Right atrium auricular region (tissue), 2 donors: ENCODE measurements at regions not wholly inside any gene's neighbourhood (a gene's known extent, or its start where the extent isn't known, plus 50 kb on each side); places are given as distances from the start of the nearest gene placed in this dataset.
A peak's percentile ranks its signal among the peaks of the same experiment; 100 is the strongest.

ENCODE experiments used
- DNase-seq: peaks from one replicate; pipeline ENCODE4 v3.0.0-alpha.2; 2019; ENCODE audit warnings: low spot score
- H3K27ac ChIP-seq, 2 donors: fragments of 200-600 bp; sonication (generic); 1 replicate in 1 of 2; 2 replicates in 1 of 2; pipeline ENCODE4 v1.5.1; 2016 to 2019
- H3K27me3 ChIP-seq, 2 donors: fragments of 200-600 bp; sonication (generic); one replicate each; pipeline versions ENCODE4 v1.5.1 to v1.6.0; 2017 to 2019
- H3K36me3 ChIP-seq: fragments of 200-600 bp; sonication (generic); one replicate; pipeline ENCODE4 v1.5.1; 2016
- H3K4me1 ChIP-seq, 2 donors: fragments of 200-600 bp; sonication (generic); one replicate each; pipeline versions ENCODE4 v1.5.1 to v1.6.0; 2017 to 2019
- H3K4me3 ChIP-seq, 2 donors: fragments of 200-600 bp; sonication (generic); 1 replicate in 1 of 2; 2 replicates in 1 of 2; pipeline ENCODE4 v1.5.1; 2017 to 2019; ENCODE audit warnings: mild to moderate bottlenecking in 1 of 2, moderate library complexity in 1 of 2
- H3K9me3 ChIP-seq, 2 donors: fragments of 200-600 bp; sonication (generic); one replicate each; pipeline ENCODE4 v1.5.1; 2019
- CTCF ChIP-seq, 2 donors: fragments of 200-600 bp; sonication (generic); IDR thresholded peaks; one replicate each; pipeline ENCODE4 v1.5.1; 2019; ENCODE audit warnings: antibody characterized with exemption in 2 of 2

GRCh38 chr1:214220891-214221290 is 60.1 kb upstream of the SMYD2 start:
- H3K4me3 ChIP-seq, result no peak overlapping the region
- no peaks in the 10 kb centered on the region for H3K36me3 ChIP-seq
- H3K27ac ChIP-seq, result no peak overlapping the region
- DNase-seq, result no peak
- H3K4me1 ChIP-seq, result peaks cover 0 to 11% of the 10 kb centered on the region in 2 donors
- peaks cover 0 to 10% of the 10 kb centered on the region in 2 donors for H3K27me3 ChIP-seq
- TF ChIP-seq CTCF (IDR thresholded peaks at IDR 0.05), result no peak
- H3K9me3 ChIP-seq, result no peaks in the 10 kb centered on the region

GRCh38 chr1:214224611-214225354 is 56.2 kb upstream of the SMYD2 start:
- H3K4me3 ChIP-seq, result peak overlapping the region in 1 of 2 donors; percentile 29

GRCh38 chr1:214228976-214229375 is 52.0 kb upstream of the SMYD2 start:
- peaks cover 0 to 17% of the 10 kb centered on the region in 2 donors for H3K4me1 ChIP-seq
- H3K9me3 ChIP-seq, result no peaks in the 10 kb centered on the region
- no peak for TF ChIP-seq CTCF (IDR thresholded peaks at IDR 0.05)
- no peaks in the 10 kb centered on the region for H3K36me3 ChIP-seq
- no peak overlapping the region for H3K4me3 ChIP-seq
- H3K27ac ChIP-seq, result peak overlapping the region in 1 of 2 donors; percentile 50
- H3K27me3 ChIP-seq, result no peaks in the 10 kb centered on the region
- no peak for DNase-seq

More at GRCh38 chr1:214224611-214225354, 56.2 kb upstream of the SMYD2 start:
- Histone ChIP-seq H3K27ac (no peak overlapping the region), H3K27me3 (peaks cover 0 to 5% of the 10 kb centered on the region in 2 donors), H3K9me3 (no peaks in the 10 kb centered on the region), H3K36me3 (no peaks in the 10 kb centered on the region), H3K4me1 (peaks cover 0 to 17% of the 10 kb centered on the region in 2 donors)
- no peak for TF ChIP-seq CTCF (IDR thresholded peaks at IDR 0.05)
- DNase-seq, result no peak

- TF ChIP-seq CTCF (IDR thresholded peaks at IDR 0.05), result no peak
- DNase-seq, result no peak
- Histone ChIP-seq H3K27me3 (no peaks in the 10 kb centered on the region), H3K4me1 (peaks cover 0 to 11% of the 10 kb centered on the region in 2 donors), H3K4me3 (no peak overlapping the region), H3K27ac (no peak overlapping the region), H3K9me3 (no peaks in the 10 kb centered on the region), H3K36me3 (no peaks in the 10 kb centered on the region)
These were observed 51.2 kb upstream of the SMYD2 start for GRCh38 chr1:214229736-214230135.
